A172 (cell line): ENCODE measurements at regions not wholly inside any gene's neighbourhood (a gene's known extent, or its start where the extent isn't known, plus 50 kb on each side); places are given as distances from the start of the nearest gene placed in this dataset.
"Not testable (repeated sequence)": the region's sequence is repeated elsewhere in the genome, so short reads cannot be mapped to it uniquely, and the experiment has no call there.

ENCODE experiments used
- DNase-seq: peaks from one replicate; pipeline ENCODE4 v3.0.0-alpha.2; 2015; ENCODE audit warnings: low spot score

GRCh38 chr16:63938661-63939060, 1183.2 kb downstream of the CDH11 start:
- peak; percentile 4 for DNase-seq

GRCh38 chr16:63933841-63934240, 1188.0 kb downstream of the CDH11 start:
- DNase-seq = no peak

- DNase-seq = no peak
Observed at GRCh38 chr16:63928421-63928820, 1193.4 kb downstream of the CDH11 start.

- DNase-seq = no peak
Observed at GRCh38 chr16:63925221-63925620, 1196.6 kb downstream of the CDH11 start.

- DNase-seq = peak; percentile 30
Observed at GRCh38 chr16:63922560-63922959, 1199.3 kb downstream of the CDH11 start.

GRCh38 chr16:63921737-63922295, 1200.0 kb downstream of the CDH11 start:
- no peak for DNase-seq

GRCh38 chr16:63913290-63913689, 1208.6 kb downstream of the CDH11 start:
- DNase-seq = no peak

- DNase-seq = no peak
Observed at GRCh38 chr16:63907251-63907650, 1214.6 kb downstream of the CDH11 start.

GRCh38 chr16:63904930-63905329, 1216.9 kb downstream of the CDH11 start:
- no peak for DNase-seq

- no peak for DNase-seq
Observed at GRCh38 chr16:63904182-63904581, 1217.7 kb downstream of the CDH11 start.

- no peak for DNase-seq
Observed at GRCh38 chr16:63896383-63897109, 1225.3 kb downstream of the CDH11 start.

- no peak for DNase-seq
Observed at GRCh38 chr16:63890723-63891122, 1231.1 kb downstream of the CDH11 start.

GRCh38 chr16:63890081-63890480, 1231.8 kb downstream of the CDH11 start:
- peak; percentile 13 for DNase-seq

- no peak for DNase-seq
Observed at GRCh38 chr16:63883091-63883490, 1238.8 kb downstream of the CDH11 start.

GRCh38 chr16:63882576-63882975, 1239.3 kb downstream of the CDH11 start:
- no peak for DNase-seq

- no peak for DNase-seq
Observed at GRCh38 chr16:63880948-63881347, 1240.9 kb downstream of the CDH11 start.

GRCh38 chr16:63877401-63877800, 1244.5 kb downstream of the CDH11 start:
- no peak for DNase-seq

GRCh38 chr16:63876103-63876502, 1245.8 kb downstream of the CDH11 start:
- DNase-seq = no peak

- DNase-seq = not testable (repeated sequence)
Observed at GRCh38 chr16:63860700-63861099, 1261.2 kb downstream of the CDH11 start.

GRCh38 chr16:63856537-63856936, 1265.3 kb downstream of the CDH11 start:
- no peak for DNase-seq

GRCh38 chr16:63850979-63851378, 1270.9 kb downstream of the CDH11 start:
- DNase-seq = no peak

- DNase-seq = no peak
Observed at GRCh38 chr16:63841271-63841670, 1280.6 kb downstream of the CDH11 start.

GRCh38 chr16:63830061-63830460, 1291.8 kb downstream of the CDH11 start:
- DNase-seq = no peak

- DNase-seq = no peak
Observed at GRCh38 chr16:63822818-63823217, 1299.0 kb downstream of the CDH11 start.
